HG03571 (cell line): ENCODE measurements at regions not wholly inside any gene's neighbourhood (a gene's known extent, or its start where the extent isn't known, plus 50 kb on each side); places are given as distances from the start of the nearest gene placed in this dataset.
A peak's percentile ranks its signal among the peaks of the same experiment; 100 is the strongest.
"Not testable (repeated sequence)": the region's sequence is repeated elsewhere in the genome, so short reads cannot be mapped to it uniquely, and the experiment has no call there.

Experiments used
- ATAC-seq: cut with Tn5 transposase; IDR thresholded peaks from one replicate; pipeline ENCODE4 v1.9.1; 2021; ENCODE audit not compliant: unreplicated experiment

DNA sequence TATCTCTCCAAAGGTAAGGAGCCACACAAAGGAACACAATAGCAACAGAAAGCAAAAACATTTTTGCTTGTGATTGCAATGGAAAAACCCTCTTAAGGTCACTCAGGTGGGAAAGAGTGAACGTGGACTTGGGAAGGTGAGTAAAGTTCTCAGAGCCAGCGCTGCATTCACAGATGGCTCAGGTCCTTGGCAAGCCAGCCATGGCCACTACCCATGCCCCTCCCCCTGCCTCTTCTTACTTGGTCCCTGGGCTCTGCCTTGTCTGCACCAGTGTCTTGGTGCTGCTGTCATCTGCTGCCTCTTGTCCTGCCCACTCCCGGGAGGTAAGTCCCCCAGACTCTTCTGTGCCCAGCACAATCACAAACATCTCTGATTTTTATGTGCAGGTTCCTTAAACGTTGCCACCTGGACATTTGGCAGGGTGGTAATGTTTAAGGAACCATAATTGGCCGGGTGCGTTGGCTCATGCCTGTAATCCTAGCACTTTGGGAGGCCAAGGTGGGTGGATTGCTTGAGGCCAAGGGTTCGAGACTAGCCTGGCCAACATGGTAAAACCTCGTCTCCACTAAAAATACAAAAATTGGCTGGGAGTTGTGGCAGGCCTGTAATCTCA lies 74.6 kb downstream of the FEM1C start:
- ATAC-seq: no peak

GRCh38 chr5:115467628-115468027 lies 76.9 kb downstream of the FEM1C start:
- ATAC-seq: no peak

DNA sequence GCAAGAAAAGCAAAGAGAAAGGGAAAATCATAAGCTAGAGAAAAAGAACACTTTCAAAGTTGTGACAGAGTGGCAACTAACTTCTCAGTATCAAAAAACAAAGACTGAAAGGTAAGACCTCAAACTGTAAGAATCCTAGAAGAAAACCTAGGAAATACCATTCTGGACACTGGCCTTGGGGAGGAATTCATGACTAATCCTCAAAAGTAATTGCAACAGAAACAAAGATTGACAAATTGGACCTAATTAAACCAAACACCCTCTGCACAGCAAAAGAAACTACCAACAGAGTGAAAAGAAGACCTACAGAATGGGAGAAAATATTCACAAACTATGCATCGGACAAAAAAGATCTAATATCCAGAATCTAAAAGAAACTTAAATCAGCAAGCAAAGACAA lies 79.1 kb downstream of the FEM1C start:
- ATAC-seq: no peak

DNA sequence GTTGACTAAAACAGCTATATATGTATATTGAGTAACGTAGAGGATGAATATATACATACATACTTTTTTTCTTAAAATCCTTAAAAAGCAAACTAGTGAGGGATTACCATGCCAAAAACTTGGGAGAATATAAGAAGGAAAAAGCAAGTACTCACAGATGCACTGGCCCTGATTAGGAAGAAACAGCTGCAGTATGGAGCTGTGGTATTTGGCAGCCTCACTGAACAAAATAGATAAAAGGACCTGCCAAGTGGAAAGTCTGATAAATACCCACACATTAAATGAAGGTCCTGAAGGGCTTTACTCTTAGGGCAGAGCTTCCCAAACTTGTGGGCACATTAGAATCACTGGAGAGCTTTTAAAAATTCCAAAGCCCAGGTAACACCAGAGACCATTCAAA lies 80.6 kb downstream of the FEM1C start:
- ATAC-seq: no peak

GRCh38 chr5:115461506-115462290 lies 82.9 kb downstream of the FEM1C start:
- no peak for ATAC-seq

DNA sequence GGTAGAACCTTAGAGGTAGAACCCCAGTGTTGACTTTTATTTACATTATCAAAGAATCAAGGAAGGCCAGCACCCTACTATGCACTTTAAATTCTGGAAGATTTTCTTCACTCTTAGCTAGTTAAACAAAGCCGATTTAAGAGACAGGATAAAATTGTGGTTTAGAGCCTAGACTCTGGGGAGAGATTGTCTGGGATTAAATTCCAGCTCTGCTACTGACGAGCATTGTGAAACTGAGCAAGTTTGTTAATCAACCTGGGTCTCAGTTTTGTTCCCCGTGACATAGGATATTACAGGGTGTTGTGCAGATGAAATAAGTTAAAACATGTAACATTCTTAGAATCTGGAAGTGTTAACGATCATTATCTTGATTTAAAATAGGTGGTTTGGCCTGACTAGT lies 83.5 kb downstream of the FEM1C start:
- no peak for ATAC-seq

DNA sequence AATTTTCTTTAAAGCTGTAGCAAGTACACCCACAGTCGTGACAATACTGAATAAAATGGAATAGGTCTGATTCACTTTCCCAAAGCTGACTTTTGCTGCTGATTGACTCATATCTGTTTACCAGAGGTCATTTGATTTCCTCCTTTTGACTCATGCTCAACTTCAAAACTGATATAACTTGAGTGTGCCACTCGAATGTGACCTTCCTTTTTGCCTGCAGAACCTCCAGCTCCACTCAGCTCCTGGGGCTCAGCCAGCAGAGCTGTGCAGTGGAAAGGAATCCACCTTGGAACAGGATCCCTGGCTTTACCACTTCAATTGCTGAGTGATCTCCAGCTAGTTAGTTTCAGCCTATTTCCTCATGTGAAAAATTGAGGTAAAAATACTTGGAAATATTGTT lies 84.1 kb downstream of the FEM1C start:
- peak; percentile 77 for ATAC-seq

- ATAC-seq: no peak
Observed at GRCh38 chr5:115459855-115460341, 84.7 kb downstream of the FEM1C start.

DNA sequence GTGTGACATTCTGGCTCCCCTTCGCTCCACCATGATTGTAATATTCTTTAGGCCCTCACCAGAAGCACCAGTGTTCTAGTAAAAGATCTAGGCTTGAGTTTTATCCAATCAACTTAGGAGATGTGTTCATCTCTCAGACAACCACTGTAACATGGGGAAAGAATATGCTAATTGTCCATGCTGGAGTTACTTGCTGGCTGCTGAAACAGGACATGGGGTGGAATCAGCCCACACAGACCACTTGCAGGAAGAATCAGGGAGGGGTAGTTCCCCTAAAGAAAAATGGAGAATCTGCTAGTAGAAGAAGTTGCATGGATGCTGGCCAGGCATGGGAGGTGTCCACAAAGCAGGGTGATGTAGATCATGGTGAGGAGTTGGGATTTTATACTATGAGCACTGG lies 86.2 kb downstream of the FEM1C start:
- ATAC-seq: no peak

GRCh38 chr5:115458003-115458409 lies 86.6 kb downstream of the FEM1C start:
- no peak for ATAC-seq

GRCh38 chr5:115457571-115457970 lies 87.0 kb downstream of the FEM1C start:
- no peak for ATAC-seq

- ATAC-seq: no peak
Observed at GRCh38 chr5:115456539-115457040, 88.0 kb downstream of the FEM1C start.

- ATAC-seq: no peak
Observed at GRCh38 chr5:115456056-115456455, 88.5 kb downstream of the FEM1C start.

- no peak for ATAC-seq
Observed at GRCh38 chr5:115455301-115455707, 89.3 kb downstream of the FEM1C start.

DNA sequence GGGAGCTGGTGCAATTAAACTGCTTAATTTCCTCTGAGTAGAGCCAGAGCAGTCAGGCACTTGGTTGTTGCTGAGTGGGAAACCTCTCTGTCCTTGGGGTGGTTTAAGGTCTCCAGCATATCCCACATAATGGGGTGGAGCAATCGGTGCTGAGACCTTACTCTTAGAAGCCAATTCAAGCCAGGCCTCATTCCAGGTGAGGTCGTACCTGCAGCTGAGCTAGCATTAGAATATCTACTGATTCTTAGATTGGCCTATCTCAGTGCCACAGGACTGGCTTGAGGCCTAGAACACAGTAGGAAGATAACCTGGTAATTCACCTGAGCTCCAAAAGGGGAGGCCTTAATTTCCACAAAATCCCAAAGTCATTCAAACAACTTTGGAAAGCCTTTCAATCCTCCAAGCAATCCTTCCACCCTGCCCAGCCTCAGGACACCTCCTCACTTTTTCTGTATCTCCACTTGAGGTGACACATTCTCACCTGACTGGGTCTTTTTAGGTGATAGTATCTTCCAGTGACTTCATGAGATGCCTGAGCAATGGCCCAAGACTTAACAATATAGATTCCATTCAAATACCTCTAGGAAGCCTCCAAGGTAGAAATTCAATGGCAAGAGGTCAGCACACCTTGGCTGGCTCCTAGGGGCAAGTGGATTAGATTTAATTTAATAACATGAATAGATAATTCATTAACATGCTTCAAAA lies 91.0 kb downstream of the FEM1C start:
- no peak for ATAC-seq

GRCh38 chr5:115452536-115453235 lies 91.9 kb downstream of the FEM1C start:
- ATAC-seq: no peak

DNA sequence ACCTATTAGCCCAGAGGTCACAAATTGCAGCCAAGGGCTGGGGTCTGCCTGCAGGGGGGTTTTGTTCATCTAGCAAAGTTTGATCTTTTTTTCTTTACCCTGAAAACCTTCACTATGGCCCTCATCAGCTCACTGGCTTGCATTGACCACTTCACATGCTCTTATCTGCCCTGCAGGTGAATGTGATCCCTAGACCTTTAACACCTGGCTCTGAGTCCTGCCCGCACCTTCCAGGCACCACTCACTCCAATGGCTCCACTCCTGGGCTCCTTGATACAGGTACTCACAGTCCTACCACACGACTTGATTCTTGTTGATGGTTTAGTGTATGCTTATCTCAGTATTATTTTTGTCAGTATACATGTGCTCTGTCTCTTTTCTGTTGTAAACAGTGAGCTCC lies 92.5 kb downstream of the FEM1C start:
- ATAC-seq: no peak

DNA sequence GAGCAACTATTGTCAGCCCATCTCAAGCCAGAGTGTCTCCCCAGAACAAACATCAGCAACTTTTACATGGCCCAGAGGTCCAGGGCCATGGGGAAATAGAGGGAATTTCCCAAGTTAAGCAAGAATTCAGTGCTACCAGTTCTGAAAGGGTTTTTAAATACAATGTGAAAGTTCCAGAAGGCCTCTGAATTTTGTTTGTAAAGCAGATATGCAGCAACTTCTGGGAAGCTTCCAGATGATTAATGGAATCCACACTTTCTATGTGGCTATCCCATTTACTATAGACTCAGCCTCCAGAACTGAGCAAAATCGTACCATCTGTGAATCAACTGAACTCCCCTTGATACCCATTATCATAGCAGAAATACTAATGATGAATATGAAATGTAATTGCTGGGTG lies 93.8 kb downstream of the FEM1C start:
- no peak for ATAC-seq

GRCh38 chr5:115448630-115449029 lies 95.9 kb downstream of the FEM1C start:
- not testable (repeated sequence) for ATAC-seq

- no peak for ATAC-seq
Observed at GRCh38 chr5:115440782-115441451, 103.7 kb downstream of the FEM1C start.

GRCh38 chr5:115439639-115440038 lies 104.9 kb downstream of the FEM1C start:
- no peak for ATAC-seq
